Activated T-cell treated with anti-CD3 and anti-CD28 coated beads, Interleukin-2, amount 50 U/mL, for 72 hours (primary cell): ENCODE measurements at regions not wholly inside any gene's neighbourhood (a gene's known extent, or its start where the extent isn't known, plus 50 kb on each side); places are given as distances from the start of the nearest gene placed in this dataset.
A peak's percentile ranks its signal among the peaks of the same experiment; 100 is the strongest.

Source experiments
- ATAC-seq, 2 donors: fragments of 150-1000 bp; cut with Tn5 transposase; replicated peaks in 1 of 2; 2 replicates each; pipeline ENCODE4 v1.10.0; 2021; ENCODE audit warnings: moderate library complexity in 2 of 2, mild to moderate bottlenecking in 1 of 2
- DNase-seq, 2 donors: peaks; one replicate each; pipeline ENCODE4 v3.0.0; 2021 to 2022; ENCODE audit warnings: mixed read lengths in 1 of 2
- H3K27ac Mint-ChIP-seq: one replicate; pipeline ENCODE4 v1.8.0; 2022; ENCODE audit warnings: mild to moderate bottlenecking, moderate library complexity, mixed read lengths
- H3K27me3 Mint-ChIP-seq: one replicate; pipeline ENCODE4 v1.8.0; 2022; ENCODE audit warnings: low read depth, mixed read lengths
- H3K36me3 Mint-ChIP-seq, 2 donors: one replicate each; pipeline ENCODE4 v1.8.0; 2022; ENCODE audit warnings: mixed read lengths in 2 of 2, mild to moderate bottlenecking in 1 of 2; ENCODE audit not compliant: insufficient read depth in 2 of 2
- H3K4me1 Mint-ChIP-seq: one replicate; pipeline ENCODE4 v1.8.0; 2022; ENCODE audit warnings: low read depth, mixed read lengths
- H3K4me3 Mint-ChIP-seq, 2 donors: one replicate each; pipeline ENCODE4 v1.8.0; 2022; ENCODE audit warnings: mild to moderate bottlenecking in 2 of 2, mixed read lengths in 2 of 2, moderate library complexity in 2 of 2
- H3K9me3 Mint-ChIP-seq, 2 donors: one replicate each; pipeline ENCODE4 v1.8.0; 2022; ENCODE audit warnings: mixed read lengths in 2 of 2

- no peak overlapping the region for H3K4me3 Mint-ChIP-seq
- no peak for DNase-seq
- no peak for ATAC-seq
- peaks cover 2 to 4% of the 10 kb centered on the region in 2 donors for H3K9me3 Mint-ChIP-seq
- no peaks in the 10 kb centered on the region for H3K36me3 Mint-ChIP-seq
- no peak overlapping the region for H3K27ac Mint-ChIP-seq
- peaks cover 47% of the 10 kb centered on the region for H3K4me1 Mint-ChIP-seq
- no peaks in the 10 kb centered on the region for H3K27me3 Mint-ChIP-seq
These were observed 64.3 kb upstream of the CAB39 start for GRCh38 chr2:230648356-230648755.

DNA sequence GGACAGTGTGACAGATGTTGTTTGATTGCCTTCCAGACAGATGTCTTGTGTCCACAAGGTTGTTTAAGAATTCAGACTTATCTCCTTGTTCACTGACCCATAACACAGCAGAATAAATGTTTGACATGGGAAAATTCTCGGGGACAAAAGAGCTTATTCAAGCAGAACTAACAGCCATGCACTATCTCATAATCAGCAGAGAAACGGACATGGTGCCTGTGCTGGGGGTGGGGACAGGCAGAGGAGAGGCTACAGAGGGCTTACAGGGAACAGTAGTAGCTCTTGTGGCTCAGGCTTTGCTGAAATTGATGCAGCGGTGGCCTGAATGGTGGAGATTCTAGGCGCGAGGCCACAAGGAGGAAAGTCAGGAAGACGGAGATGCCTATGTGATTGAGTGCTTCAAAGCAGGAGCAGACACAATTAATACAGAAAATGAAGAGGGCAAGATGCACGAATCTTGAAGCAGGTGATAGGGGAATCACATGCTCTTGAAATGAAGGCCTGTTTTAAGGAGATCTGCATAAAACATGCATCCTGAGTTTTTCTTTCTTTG, 62.0 kb upstream of the CAB39 start:
- Mint-ChIP-seq H3K9me3 (peaks cover 2 to 3% of the 10 kb centered on the region in 2 donors), H3K36me3 (no peaks in the 10 kb centered on the region), H3K4me3 (no peak overlapping the region), H3K27me3 (no peaks in the 10 kb centered on the region), H3K27ac (no peak overlapping the region), H3K4me1 (peaks cover 43% of the 10 kb centered on the region)
- ATAC-seq (no peak), DNase-seq (no peak)

DNA sequence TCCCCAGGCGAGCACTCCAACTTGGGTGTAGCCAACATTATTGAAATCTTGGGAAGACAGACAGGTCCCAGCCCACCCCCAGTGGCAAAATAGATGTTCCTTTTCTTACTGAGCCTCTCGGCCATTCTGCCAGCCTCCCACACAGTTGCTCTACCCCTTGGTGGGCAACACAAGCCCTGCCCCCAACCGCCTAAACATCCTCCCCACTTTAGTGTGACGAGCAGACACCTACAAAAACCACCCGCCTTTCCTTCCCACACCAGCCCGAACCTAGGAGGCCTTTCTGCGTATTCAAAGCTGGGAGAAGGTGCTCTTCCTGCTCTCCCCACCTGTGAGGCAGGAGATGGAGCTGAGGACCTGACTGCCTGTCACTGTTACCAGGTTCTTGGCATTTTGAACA, 58.6 kb upstream of the CAB39 start:
- peak overlapping the region; percentile 73 to 74 for H3K4me3 Mint-ChIP-seq

DNA sequence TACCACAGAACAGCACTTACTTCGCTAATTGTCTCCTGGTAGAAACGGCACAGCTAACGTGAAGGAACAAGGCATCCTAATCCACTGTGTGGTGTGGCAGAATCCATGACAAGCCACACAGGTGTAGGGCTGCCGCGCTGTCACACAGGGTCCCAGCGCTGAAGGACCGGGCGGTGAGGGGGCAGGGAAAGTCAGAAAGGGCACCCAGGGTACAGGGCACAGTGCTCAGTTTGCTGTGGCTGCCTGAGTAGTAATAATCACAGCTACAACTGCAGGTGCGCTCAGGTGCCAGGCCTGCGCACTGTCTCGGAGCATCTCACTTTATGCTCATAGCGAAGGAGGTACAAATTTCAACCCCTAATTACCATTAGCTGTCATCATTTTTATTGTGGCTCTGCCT, 55.2 kb upstream of the CAB39 start:
- H3K36me3 Mint-ChIP-seq = peaks cover 0 to 2% of the 10 kb centered on the region in 2 donors
- peaks cover 87% of the 10 kb centered on the region for H3K4me1 Mint-ChIP-seq
- ATAC-seq (no peak), DNase-seq (no peak)
- peak overlapping the region; percentile 87 to 91 for H3K4me3 Mint-ChIP-seq
- H3K27me3 Mint-ChIP-seq = no peaks in the 10 kb centered on the region
- no peaks in the 10 kb centered on the region for H3K9me3 Mint-ChIP-seq
- H3K27ac Mint-ChIP-seq = peak overlapping the region; percentile 97

More for the DNA sequence above, 58.6 kb upstream of the CAB39 start:
- Mint-ChIP-seq H3K9me3 (no peaks in the 10 kb centered on the region), H3K27me3 (no peaks in the 10 kb centered on the region), H3K36me3 (no peaks in the 10 kb centered on the region), H3K27ac (peak overlapping the region; percentile 63), H3K4me1 (peaks cover 68% of the 10 kb centered on the region)
- DNase-seq (no peak), ATAC-seq (no peak)

DNA sequence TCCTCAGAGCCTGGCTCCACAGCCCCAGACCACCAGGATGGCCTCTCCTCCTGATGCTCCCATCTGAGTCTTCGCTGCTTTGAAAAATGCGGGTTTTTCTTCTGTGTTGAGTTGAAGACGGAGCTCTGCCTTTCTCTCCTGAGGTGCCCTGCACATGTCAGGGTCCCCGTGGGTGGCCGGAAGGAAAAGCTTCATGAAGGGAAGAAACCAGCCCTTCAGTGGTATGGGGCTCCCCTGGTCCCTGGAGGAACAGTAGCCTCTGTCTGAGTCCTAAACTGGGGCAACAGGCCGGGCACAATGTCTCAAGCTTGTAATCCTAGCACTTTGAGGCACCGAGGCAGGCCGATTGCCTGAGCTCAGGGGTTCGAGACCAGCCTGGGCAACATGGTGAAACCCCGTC, 54.7 kb upstream of the CAB39 start:
- Mint-ChIP-seq H3K27me3 (no peaks in the 10 kb centered on the region), H3K36me3 (peaks cover 0 to 2% of the 10 kb centered on the region in 2 donors), H3K27ac (peak overlapping the region; percentile 97), H3K4me3 (peak overlapping the region; percentile 87 to 91), H3K9me3 (no peaks in the 10 kb centered on the region), H3K4me1 (peaks cover 87% of the 10 kb centered on the region)
- ATAC-seq = no peak
- DNase-seq = peak in 1 of 2 donors; percentile 29

DNA sequence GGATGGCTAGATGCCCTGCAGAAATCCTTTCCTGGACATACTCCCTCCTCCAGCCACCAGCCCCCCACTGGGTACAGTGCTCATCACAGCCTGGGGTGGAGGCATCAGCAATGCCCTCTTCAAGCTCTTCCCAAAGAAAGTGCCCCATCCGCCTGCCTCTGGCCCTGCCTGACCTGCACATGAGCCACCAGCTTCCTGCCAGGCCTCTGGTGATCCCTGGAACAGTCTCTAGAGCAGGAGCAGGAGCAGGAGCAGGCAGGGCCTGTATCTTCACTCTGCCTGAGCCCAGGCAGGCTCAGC, 54.1 kb upstream of the CAB39 start:
- peaks cover 0 to 2% of the 10 kb centered on the region in 2 donors for H3K36me3 Mint-ChIP-seq
- no peaks in the 10 kb centered on the region for H3K9me3 Mint-ChIP-seq
- peak overlapping the region; percentile 95 for H3K27ac Mint-ChIP-seq
- no peaks in the 10 kb centered on the region for H3K27me3 Mint-ChIP-seq
- ATAC-seq (peak in 1 of 2 donors; percentile 0), DNase-seq (no peak)
- peaks cover 92% of the 10 kb centered on the region for H3K4me1 Mint-ChIP-seq
- peak overlapping the region; percentile 87 to 91 for H3K4me3 Mint-ChIP-seq

GRCh38 chr2:230658877-230659652, 53.6 kb upstream of the CAB39 start:
- H3K4me3 Mint-ChIP-seq = peak overlapping the region; percentile 87 to 91
- H3K27me3 Mint-ChIP-seq = no peaks in the 10 kb centered on the region
- H3K4me1 Mint-ChIP-seq = peaks cover 95% of the 10 kb centered on the region
- no peaks in the 10 kb centered on the region for H3K9me3 Mint-ChIP-seq
- peaks cover 0 to 2% of the 10 kb centered on the region in 2 donors for H3K36me3 Mint-ChIP-seq
- peak overlapping the region; percentile 95 for H3K27ac Mint-ChIP-seq
- ATAC-seq (peak; percentile 70 to 78), DNase-seq (peak; percentile 80 to 86)

GRCh38 chr2:230660294-230661060, 52.2 kb upstream of the CAB39 start:
- ATAC-seq (peak; percentile 2), DNase-seq (peak; percentile 74 to 80)
- no peaks in the 10 kb centered on the region for H3K9me3 Mint-ChIP-seq
- no peaks in the 10 kb centered on the region for H3K27me3 Mint-ChIP-seq
- H3K27ac Mint-ChIP-seq = peak overlapping the region; percentile 95
- peaks cover 0 to 2% of the 10 kb centered on the region in 2 donors for H3K36me3 Mint-ChIP-seq
- H3K4me1 Mint-ChIP-seq = peaks cover 99% of the 10 kb centered on the region
- peak overlapping the region; percentile 87 to 91 for H3K4me3 Mint-ChIP-seq

DNA sequence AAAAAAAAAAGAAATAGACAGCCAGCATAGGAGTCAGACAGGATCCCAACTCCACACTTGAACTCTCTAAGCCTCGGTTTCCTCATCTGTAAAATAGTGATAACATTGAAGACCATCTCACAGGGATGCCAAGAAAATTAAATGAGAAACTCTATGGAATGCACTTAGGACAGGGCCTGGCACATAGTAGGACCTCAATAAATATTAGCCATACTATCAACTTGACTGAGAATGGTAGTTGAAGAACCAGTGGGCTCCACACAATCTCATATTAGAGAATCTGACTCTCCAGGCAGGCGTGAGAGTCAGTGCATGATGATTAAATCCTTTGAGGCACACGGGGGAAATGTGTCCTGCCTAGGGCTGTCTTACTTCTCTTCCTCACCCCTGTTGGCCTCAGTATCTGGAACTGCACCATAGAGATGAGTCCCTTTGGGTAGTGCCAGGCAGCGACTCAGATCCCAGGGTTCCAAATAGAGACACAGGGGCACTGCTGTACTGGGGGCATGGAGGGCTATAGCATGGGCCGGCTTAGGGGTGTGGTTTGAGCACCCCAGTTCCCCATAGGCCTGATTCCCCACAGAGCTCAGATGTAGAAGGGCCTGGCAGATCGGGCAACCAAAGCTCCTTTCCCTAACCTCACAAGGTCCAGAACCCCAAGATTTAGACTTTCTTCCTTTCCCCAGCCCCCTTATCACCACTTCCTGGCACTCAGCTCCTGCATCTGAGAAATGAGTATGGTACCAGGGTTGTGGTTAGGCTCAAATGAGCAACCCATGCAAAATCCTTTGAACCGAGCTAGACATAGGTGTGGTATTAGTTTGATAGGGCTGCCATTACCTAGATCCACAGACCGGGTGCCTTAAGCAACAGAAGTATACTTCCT, 51.3 kb upstream of the CAB39 start:
- Mint-ChIP-seq H3K36me3 (peaks cover 0 to 2% of the 10 kb centered on the region in 2 donors), H3K4me3 (peak overlapping the region; percentile 87 to 91), H3K4me1 (peaks cover 99% of the 10 kb centered on the region), H3K9me3 (no peaks in the 10 kb centered on the region), H3K27me3 (no peaks in the 10 kb centered on the region), H3K27ac (peak overlapping the region; percentile 95)
- peak; percentile 75 to 79 for DNase-seq
- ATAC-seq = peak; percentile 58
